Dermis microvascular lymphatic vessel endothelial cell (primary cell): ENCODE measurements at regions not wholly inside any gene's neighbourhood (a gene's known extent, or its start where the extent isn't known, plus 50 kb on each side); places are given as distances from the start of the nearest gene placed in this dataset.
"Not testable (repeated sequence)": the region's sequence is repeated elsewhere in the genome, so short reads cannot be mapped to it uniquely, and the experiment has no call there.

Experiments
- DNase-seq, 2 donors: peaks; one replicate each; pipeline versions ENCODE4 v3.0.0 to v3.0.0-alpha.2; 2010; ENCODE audit warnings: low read depth in 2 of 2

DNA sequence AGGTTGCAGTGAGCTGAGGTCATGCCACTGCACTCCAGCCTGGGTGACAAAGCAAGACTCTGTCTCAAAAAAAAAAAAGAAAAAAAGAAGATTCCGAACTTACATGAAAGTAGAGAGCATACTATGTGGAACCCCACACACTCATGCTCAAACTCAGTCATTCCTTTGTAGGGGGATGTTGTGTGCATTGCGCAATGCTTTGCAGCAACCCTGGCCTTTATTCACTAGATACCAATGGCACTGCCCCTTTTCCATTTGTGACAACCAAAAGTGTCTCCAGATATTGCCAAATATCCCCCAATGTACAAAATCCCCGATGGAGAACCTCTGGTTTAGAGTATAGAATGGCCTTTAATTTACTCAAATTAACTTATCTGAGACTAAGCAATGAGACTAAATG lies 158.6 kb downstream of the GJA1 start:
- no peak for DNase-seq

DNA sequence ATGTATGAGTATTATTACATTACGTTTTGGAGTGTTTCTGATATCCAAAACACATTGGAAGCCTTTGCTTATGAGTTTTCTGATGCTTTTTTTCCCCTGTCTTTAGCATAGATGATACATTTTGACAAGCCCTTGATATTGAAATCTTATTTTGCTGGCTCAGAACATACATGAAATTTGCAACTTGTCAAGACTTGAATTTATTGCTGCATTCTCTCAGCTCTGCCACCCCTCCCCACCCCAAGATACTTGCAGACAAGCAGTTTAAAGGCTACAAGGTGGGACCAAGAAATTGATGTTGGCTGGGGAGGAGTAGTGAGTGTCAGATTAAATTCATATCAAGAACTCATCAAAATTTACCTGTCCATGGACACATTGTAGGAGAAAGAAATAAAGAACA lies 160.2 kb downstream of the GJA1 start:
- DNase-seq, result no peak

DNA sequence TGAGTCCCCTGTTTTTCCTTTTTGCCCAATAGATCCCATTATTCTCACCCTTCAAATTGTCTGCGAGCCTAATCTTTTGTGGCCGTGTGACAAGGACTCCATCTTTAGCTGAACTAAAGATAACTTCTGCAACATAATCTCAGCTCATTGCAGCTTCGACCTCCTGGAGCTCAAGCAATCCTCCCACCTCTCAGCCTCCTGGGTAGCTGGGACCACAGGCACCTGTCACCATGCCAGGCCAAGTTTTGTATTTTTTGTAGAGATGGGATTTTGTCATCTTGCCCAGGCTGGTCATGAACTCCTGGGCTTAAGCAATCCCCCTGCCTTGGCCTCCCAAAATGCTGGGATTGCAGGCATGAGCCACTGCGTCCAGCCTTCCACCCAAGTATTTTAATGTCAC lies 161.0 kb downstream of the GJA1 start:
- no peak for DNase-seq

DNA sequence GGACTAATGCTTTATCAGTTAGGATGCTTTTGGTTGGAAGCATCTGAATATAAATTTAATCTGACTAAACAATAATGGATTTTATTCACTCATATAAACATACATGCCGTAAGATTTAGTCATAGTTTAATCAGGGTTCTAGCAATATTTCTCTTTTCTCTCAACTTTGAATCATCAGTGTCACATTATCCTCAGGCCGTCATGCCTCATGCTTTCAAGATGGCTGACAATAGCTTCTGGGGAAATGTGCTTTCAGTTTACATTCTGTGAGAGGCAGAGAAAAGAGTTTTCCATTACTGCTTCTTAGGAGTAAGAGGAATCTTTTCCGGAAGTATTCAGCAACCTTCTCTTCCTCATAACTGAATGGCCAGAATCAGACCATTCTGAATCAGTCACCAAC lies 162.2 kb downstream of the GJA1 start:
- DNase-seq, result no peak

DNA sequence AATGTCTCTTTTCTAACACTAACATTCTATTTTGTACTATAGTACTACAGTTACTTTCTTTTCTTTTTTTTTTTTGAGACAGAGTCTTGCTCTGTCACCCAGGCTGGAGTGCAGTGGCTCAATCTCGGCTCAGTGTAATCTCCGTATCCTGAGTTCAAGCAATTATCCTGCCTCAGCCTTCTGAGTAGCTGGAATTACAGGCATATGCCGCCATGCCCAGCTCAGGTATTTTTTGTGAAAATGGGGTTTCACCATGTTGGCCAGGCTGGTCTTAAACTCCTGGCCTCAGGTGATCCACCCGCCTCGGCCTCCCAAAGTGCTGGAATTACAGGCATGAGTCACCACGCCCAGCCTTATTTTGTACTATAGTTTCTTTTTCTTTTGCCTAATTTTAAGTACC lies 163.9 kb downstream of the GJA1 start:
- not testable (repeated sequence) for DNase-seq

DNA sequence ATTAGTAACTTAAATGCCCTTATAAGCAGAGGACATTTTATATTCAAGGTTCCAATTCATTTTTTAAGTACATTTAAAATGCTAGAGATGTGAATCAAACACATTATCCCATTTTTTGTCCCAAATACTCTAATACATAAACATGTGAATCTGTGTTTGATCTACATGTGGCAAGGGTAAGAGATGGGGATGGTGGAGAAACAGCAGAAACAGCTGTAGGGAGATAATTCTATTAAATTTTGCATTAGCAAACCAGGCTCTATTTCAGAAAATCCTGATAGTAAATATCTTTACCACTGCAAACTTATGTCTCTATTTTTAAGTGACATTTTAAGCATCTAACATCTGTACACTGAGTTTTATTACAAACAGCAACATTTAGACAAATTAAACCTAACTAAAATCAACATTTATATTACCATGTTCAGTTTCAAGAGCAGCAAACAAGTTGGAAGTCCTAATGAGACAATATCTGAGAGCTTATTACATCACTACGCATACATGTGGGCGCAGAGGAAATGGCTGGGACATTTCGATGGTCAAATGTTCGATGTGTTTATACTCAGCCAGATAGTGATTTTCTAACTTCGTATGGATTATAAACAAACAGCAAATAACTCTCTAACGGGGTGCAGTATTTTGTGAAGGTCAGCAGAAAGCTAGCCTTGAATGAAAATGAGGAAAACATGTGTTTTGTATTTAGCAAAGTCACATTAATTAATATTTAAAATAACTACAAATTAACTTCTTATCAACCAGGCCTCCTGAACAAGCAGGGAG lies 165.1 kb downstream of the GJA1 start:
- no peak for DNase-seq

DNA sequence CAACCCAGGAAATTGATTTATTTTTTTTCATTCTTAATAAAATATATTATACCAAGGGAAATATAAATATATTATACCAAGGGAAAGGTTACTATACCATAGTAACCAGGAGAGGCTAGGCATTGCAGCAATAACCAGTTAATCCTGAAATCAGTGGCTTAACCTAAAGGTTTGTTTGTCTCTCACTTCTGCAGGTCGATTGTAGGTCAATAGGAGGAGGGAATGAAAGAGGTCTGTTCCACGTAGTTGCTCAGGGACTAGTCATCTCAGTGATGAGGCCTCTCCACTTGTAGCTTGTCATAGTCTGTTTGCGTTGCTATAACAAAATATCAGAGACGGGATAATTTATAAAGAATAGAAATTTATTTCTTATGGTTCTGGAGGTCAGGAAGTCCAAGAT lies 168.0 kb downstream of the GJA1 start:
- no peak for DNase-seq

DNA sequence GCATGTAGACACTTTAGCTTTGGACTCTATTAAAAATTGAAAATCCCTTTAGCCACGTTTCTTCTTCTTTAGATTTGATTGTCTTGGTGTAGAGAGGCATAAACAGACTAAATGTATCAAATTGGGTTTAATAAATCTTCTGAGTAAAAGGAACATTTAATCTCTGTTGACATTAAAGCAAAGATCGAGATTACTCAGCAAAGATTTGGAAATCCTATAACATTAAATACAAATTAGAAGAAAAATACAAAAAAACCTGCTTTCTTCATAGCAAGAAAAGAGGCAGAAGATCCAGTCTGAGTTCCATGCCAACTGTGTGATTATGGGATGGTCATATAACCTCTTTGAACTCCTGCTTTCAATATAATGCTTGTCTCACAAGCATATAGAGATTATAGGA lies 172.3 kb downstream of the GJA1 start:
- DNase-seq, result no peak

DNA sequence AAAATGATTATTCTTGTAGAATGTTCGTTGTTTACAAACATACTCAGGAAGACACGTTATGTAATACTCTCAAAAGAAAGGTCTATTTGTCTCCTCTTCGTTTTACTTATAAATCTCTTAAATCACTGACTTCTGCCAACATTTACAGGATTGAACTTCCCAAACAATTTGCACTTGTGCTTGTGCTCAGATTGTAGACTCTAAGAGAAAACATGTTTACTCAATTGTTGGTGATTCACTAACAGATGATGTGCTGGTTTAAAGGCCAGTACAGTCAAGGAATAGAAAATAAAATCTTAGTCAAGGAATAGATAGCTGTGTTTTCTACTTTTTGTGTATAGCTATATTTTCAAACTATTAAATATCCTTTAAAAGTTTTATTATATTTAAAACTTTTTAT lies 172.8 kb downstream of the GJA1 start:
- DNase-seq, result peak in 1 of 2 donors; percentile 18

DNA sequence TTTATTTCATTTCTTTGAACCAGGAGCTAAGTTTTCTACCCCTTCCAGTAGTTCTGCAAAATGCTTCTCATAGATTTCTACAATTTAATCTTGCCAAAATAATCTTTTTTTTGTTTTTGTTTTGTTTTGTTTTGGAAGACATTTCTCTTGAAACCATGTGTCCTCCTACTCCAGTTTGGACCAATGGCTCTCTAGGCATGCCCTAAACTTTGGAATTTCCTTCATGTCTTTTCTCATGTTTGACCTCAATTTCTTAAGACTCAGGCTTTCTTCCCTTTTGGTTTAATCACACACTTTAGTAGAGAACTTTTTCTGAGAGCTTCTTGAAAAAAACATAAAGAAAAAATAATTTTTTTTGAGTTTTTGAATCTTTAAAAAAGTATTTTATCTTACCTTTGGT lies 173.8 kb downstream of the GJA1 start:
- no peak for DNase-seq

DNA sequence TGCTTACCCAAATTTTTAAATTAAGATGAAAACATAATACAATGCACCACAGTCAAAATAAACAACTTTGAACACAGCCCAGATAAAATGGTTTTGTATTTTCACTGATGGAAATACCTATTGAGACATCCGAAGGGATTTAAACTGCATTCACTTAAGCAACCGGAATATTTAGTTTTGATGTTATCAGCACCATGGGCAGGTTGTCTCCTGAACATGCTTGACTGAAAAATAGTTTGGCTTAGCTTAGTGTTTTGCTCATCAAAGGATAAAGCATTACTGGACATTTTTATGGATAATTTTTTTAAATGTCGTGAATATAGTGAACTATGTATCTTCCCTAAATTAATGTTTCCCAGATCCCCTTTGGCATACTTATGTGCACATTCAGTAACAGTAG lies 177.5 kb downstream of the GJA1 start:
- DNase-seq, result no peak

DNA sequence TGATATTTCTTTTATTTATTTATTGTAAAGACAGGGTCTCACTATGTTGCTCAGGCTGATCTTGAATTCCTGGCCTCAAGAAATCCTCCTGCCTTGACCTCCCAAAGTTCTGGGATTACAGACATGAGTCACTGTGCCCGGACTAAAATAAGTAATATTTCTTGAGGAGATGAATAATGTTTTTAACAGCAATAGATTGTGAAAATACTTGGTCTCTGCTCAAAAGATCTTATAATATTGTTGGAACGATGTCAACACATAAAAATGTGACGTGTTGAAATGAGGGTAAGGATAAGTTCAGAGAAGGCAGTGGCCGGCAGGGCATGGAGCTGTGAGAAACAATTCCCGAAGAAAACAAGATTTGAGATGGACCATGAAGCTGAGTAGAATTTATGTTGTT lies 178.7 kb downstream of the GJA1 start:
- DNase-seq, result no peak

DNA sequence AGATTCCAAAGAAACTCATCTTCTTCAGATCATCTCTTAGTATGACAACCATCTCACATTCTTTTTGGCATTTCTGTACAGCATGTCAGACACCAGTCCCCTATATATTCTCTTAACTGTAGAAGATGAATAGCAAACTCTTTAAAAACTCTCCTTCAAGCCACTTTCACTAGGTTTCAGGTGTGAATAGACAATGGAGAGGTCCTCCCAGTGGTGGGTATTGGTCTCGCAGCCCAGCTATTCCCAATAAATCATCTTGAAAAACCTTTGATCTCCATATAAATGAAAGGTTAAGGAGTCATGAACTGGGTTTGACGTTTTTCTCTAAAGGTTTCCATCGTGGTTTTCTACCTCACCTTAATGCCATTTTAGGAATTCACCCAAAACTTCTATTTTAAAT lies 180.0 kb downstream of the GJA1 start:
- peak; percentile 20 to 46 for DNase-seq

DNA sequence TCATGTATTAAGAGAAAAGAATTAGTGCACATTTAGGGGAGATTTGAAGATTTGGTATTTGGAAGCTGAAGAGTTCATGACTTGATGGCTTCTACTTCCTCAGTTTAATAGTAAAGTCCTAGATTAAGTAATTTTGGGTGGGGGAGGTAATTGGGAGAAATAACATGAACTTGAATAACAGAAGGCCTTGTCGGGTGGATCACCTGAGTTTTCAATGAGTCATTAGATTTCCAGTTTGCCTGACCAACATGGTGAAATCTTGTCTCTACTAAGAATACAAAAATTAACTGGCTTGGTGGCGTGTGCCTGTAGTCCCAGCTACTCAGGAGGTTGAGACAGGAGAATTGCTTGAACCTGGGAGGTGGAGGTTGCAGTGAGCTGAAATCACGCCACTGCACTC lies 181.0 kb downstream of the GJA1 start:
- no peak for DNase-seq

DNA sequence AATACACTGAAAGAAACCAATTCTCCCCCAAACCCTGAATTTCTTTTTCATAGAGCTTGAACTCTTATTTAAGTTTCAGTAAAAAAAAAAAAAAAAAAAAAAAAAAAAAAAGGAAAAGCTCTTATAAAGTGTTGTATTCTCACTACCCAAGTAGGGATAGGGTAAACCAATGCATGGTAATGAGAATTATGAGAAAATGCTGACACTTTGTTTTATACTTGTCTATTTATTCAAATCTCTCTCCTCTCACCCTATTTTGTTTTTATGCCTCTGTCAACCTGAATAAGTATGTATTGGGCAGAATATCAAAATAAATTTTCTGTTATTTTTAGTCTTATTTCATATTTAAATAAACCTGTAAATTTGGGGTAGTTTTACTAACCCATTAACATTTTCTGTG lies 181.9 kb downstream of the GJA1 start:
- no peak for DNase-seq

DNA sequence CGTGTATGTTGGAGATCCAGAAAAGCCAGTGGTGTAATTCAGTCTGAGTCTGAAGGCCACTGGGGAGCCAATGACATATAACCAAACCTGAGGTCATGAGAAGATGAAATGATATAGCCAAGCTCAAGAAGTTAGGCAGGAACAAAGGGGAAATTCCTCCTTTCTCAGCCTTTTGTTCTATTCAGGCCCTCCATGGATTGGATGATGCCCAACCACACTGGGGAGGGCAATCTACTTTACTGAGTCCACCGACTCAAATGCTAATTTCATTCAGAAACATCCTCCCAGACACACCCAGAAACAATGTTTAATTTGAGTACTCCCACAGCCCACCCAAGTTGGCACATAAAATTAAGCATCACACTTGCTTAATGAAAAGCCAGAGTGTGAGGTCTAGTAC lies 183.6 kb downstream of the GJA1 start:
- DNase-seq, result no peak

DNA sequence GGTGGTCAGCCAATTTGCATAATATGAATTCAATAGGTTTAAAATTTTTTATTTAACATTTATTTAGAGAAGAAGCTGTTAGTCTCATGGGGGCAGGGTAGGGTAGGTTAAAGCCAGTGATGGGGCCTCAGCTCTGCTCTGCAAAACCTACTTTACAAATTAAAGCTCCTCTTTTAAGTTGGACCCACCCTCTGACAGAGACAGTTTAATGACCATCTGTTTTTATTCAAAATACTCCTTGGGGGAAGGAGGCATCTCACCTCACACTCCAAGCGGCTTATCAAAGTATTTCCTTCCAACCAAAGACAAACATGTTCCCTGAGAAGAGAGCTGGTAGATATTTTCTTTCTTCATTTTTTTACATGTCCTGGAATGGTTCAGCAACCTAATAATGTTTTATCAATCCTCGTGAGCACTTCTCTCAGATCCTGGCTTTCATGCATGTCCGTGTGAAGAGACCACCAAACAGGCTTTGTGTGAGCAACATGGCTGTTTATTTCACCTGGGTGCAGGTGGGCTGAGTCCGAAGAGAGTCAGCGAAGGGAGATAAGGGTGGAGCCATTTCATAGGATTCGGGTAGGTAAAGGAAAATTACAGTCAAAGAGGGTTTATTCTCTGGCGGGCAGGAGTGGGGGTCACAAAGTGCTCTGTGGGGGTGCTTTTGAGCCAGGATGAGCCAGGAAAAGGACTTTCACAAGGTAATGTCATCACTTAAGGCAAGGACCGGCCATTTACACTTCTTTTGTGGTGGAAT lies 184.7 kb downstream of the GJA1 start:
- DNase-seq, result no peak

DNA sequence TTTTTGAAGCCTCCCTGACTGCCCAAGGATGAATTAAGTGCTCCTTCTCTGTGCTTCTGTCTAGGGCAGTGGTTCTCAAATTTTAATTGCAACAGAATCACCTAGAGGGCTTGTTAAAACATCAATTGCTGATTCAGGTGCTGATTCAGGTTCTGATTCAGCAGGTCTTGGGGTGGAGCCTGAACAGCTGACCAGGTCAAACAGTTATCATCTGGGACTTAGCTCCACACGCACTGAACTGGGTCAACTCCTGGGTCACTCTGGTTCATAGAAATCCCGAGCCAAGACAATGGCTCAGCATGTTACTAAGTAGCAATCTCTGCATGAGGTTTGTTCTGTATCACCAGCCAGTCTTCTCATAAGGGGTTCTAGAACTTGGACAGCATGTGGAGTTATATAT lies 192.3 kb downstream of the GJA1 start:
- no peak for DNase-seq

DNA sequence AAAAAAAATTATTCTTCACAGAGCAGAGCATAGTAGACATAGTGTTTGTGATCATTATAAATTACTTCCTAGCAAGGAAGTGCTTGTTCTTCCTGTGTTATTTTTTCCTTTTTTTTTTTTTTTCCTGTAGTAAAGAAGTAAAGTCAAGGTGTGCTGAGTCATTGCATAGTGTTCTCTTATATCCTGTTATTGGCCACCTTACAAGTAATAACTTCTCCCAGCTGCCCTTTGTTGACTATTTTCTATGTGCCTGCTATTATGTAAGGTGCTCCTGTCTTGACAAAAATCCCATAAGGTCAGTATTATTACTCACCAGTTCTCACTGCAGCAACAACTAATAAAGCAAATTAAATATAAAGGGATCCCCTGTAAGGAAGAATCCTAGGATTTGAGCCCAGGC lies 195.3 kb downstream of the GJA1 start:
- DNase-seq, result peak in 1 of 2 donors; percentile 90

DNA sequence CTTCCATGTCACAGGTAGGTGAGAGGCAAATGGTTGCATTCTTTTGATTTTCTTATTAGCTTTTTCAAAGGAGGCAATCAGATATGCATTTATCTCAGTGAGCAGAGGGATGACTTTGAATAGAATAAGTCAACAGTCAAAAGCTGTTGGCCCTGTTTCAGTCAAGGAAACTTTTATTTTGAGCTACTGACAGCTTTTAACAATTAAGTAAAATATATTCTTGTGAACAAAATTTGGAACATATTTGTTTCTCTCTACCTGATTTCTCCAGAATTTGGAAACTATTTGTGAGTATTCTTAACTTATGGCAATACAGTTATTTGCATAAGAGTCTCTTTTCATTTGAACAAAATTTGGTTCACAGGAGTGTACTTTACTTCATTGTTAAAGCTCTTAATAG lies 196.3 kb downstream of the GJA1 start:
- not testable (repeated sequence) for DNase-seq

DNA sequence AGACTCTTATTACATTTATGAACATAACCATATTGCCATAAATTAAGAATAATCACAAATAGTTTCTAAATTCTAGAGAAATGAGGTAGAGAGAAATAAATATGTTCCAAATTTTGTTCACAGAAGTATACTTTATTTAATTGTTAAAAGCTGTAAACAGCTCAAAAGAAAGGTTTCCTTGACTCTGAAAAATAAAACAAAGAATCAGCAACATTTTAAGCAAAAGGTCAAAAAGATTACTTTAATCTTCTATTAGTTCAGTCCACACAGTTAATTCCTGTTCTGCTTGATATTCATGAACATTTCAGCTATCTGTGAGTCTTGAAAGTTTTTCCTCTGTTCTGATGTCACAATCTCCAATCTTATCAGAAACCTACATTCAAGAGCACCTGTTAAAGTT lies 197.9 kb downstream of the GJA1 start:
- DNase-seq, result no peak

DNA sequence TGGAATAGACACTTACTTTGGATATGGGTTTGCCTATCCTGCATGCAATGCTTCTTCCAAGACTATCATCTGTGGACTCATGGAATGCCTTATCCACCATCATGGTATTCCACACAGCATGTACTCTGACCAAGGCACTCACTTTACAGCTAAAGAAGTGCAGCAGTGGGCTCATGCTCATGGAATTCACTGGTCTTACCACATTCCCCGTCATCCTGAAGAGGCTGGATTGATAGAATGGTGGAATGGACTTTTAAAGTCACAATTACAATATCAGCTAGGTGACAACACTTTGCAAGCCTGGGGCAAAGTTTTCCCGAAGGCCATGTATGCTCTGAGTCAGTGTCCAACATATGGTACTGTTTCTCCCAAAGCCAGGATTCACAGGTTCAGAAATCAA lies 199.1 kb downstream of the GJA1 start:
- not testable (repeated sequence) for DNase-seq

DNA sequence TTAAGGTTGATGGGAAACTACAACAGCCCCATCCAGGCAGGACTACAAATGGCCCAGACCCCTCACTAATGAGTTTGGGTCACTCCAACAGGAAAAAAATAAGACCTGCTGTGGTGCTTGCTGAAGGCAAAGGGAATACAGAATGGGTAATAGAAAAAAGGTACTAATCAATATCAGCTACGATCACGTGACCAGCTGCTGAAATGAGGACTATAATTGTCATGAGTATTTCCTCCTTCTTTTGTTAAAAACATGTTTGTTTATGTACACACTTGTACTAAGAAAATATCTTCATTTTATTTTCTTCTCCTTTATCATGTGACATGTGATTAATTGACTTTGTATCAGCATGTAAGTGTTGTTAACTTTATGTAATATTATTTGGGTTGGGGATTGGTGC lies 199.9 kb downstream of the GJA1 start:
- no peak for DNase-seq
